BLaER1 (cell line): ENCODE measurements at regions not wholly inside any gene's neighbourhood (a gene's known extent, or its start where the extent isn't known, plus 50 kb on each side); places are given as distances from the start of the nearest gene placed in this dataset.
"Not testable (repeated sequence)": the region's sequence is repeated elsewhere in the genome, so short reads cannot be mapped to it uniquely, and the experiment has no call there.

Source experiments
- H3K27ac ChIP-seq: shearing (Covaris generic); formaldehyde crosslinking; 2 replicates; pipeline ENCODE4 v1.8.1; 2022
- H3K27me3 ChIP-seq: shearing (Covaris generic); formaldehyde crosslinking; 2 replicates; pipeline ENCODE4 v1.8.1; 2022
- H3K36me3 ChIP-seq: shearing (Covaris generic); formaldehyde crosslinking; 2 replicates; pipeline ENCODE4 v1.8.1; 2022
- H3K4me1 ChIP-seq: shearing (Covaris generic); formaldehyde crosslinking; 2 replicates; pipeline ENCODE4 v1.8.1; 2022
- H3K4me2 ChIP-seq: shearing (Covaris generic); formaldehyde crosslinking; 2 replicates; pipeline ENCODE4 v1.8.1; 2022
- H3K4me3 ChIP-seq: shearing (Covaris generic); formaldehyde crosslinking; 2 replicates; pipeline ENCODE4 v1.8.1; 2022
- H3K9ac ChIP-seq: shearing (Covaris generic); formaldehyde crosslinking; 2 replicates; pipeline ENCODE4 v1.8.1; 2022
- H3K9me3 ChIP-seq: shearing (Covaris generic); formaldehyde crosslinking; 2 replicates; pipeline ENCODE4 v1.8.1; 2022
- H4K20me1 ChIP-seq: shearing (Covaris generic); formaldehyde crosslinking; 2 replicates; pipeline ENCODE4 v1.8.1; 2022
- Cebpa-rat ChIP-seq: shearing (Covaris generic); IDR thresholded peaks from 2 replicates; pipeline ENCODE4 v1.8.1; 2022

GRCh38 chr6:105526225-105526872, 123.5 kb upstream of the PREP start:
- no peak for TF ChIP-seq Cebpa-rat
- no peaks in the 10 kb centered on the region for H3K36me3 ChIP-seq

GRCh38 chr6:105522626-105523322, 119.9 kb upstream of the PREP start:
- Histone ChIP-seq H3K4me1 (no peaks in the 10 kb centered on the region), H3K9me3 (peaks cover 5% of the 10 kb centered on the region; the same call in 1 of the 2 replicates), H4K20me1 (no peaks in the 10 kb centered on the region), H3K27me3 (no peaks in the 10 kb centered on the region), H3K27ac (no peak overlapping the region), H3K4me2 (no peak overlapping the region), H3K36me3 (no peaks in the 10 kb centered on the region), H3K4me3 (no peak overlapping the region), H3K9ac (no peak overlapping the region)
- TF ChIP-seq Cebpa-rat = no peak

More at GRCh38 chr6:105526225-105526872, 123.5 kb upstream of the PREP start:
- Histone ChIP-seq H3K9me3 (peaks cover 5% of the 10 kb centered on the region; the same call in 1 of the 2 replicates), H3K9ac (no peak overlapping the region), H4K20me1 (no peaks in the 10 kb centered on the region), H3K4me2 (no peak overlapping the region), H3K27me3 (no peaks in the 10 kb centered on the region), H3K4me3 (no peak overlapping the region), H3K27ac (no peak overlapping the region), H3K4me1 (no peaks in the 10 kb centered on the region)

GRCh38 chr6:105519954-105520353, 117.1 kb upstream of the PREP start:
- no peak for TF ChIP-seq Cebpa-rat
- Histone ChIP-seq H3K27ac (no peak overlapping the region), H3K4me3 (no peak overlapping the region), H3K9me3 (no peaks in the 10 kb centered on the region), H3K4me2 (no peak overlapping the region), H3K36me3 (no peaks in the 10 kb centered on the region), H3K9ac (no peak overlapping the region), H4K20me1 (no peaks in the 10 kb centered on the region), H3K4me1 (no peaks in the 10 kb centered on the region), H3K27me3 (no peaks in the 10 kb centered on the region)

- H3K4me1 ChIP-seq, H3K9me3 ChIP-seq, H3K9ac ChIP-seq, H3K4me3 ChIP-seq, H3K27me3 ChIP-seq, H4K20me1 ChIP-seq, H3K4me2 ChIP-seq, H3K27ac ChIP-seq, H3K36me3 ChIP-seq: not testable (repeated sequence)
These were observed 116.1 kb upstream of the PREP start for GRCh38 chr6:105518993-105519392.

GRCh38 chr6:105515054-105515453, 112.2 kb upstream of the PREP start:
- no peak for TF ChIP-seq Cebpa-rat

GRCh38 chr6:105514306-105514705, 111.4 kb upstream of the PREP start:
- Histone ChIP-seq H3K27me3 (no peaks in the 10 kb centered on the region), H3K4me1 (no peaks in the 10 kb centered on the region), H3K4me3 (no peak overlapping the region), H3K4me2 (no peak overlapping the region), H4K20me1 (no peaks in the 10 kb centered on the region), H3K27ac (no peak overlapping the region), H3K9me3 (no peaks in the 10 kb centered on the region), H3K9ac (no peak overlapping the region), H3K36me3 (no peaks in the 10 kb centered on the region)
- no peak for TF ChIP-seq Cebpa-rat

More at GRCh38 chr6:105515054-105515453, 112.2 kb upstream of the PREP start:
- Histone ChIP-seq H3K4me1 (no peaks in the 10 kb centered on the region), H3K9ac (no peak overlapping the region), H3K27ac (no peak overlapping the region), H3K4me2 (no peak overlapping the region), H4K20me1 (no peaks in the 10 kb centered on the region), H3K4me3 (no peak overlapping the region), H3K36me3 (no peaks in the 10 kb centered on the region), H3K27me3 (no peaks in the 10 kb centered on the region), H3K9me3 (no peaks in the 10 kb centered on the region)

- H3K9me3 ChIP-seq = no peaks in the 10 kb centered on the region
- no peaks in the 10 kb centered on the region for H3K36me3 ChIP-seq
- H3K27ac ChIP-seq = no peak overlapping the region
- H4K20me1 ChIP-seq = no peaks in the 10 kb centered on the region
- no peak for TF ChIP-seq Cebpa-rat
- no peak overlapping the region for H3K4me3 ChIP-seq
- no peak overlapping the region for H3K4me2 ChIP-seq
- H3K9ac ChIP-seq = no peak overlapping the region
- H3K4me1 ChIP-seq = no peaks in the 10 kb centered on the region
- no peaks in the 10 kb centered on the region for H3K27me3 ChIP-seq
These were observed 108.8 kb upstream of the PREP start for GRCh38 chr6:105511639-105512038.

GRCh38 chr6:105510746-105511145, 107.9 kb upstream of the PREP start:
- no peaks in the 10 kb centered on the region for H3K27me3 ChIP-seq
- H3K4me3 ChIP-seq = no peak overlapping the region
- H3K36me3 ChIP-seq = no peaks in the 10 kb centered on the region
- H4K20me1 ChIP-seq = no peaks in the 10 kb centered on the region
- no peak for TF ChIP-seq Cebpa-rat
- no peak overlapping the region for H3K27ac ChIP-seq
- H3K9ac ChIP-seq = no peak overlapping the region
- no peaks in the 10 kb centered on the region for H3K4me1 ChIP-seq
- no peak overlapping the region for H3K4me2 ChIP-seq
- H3K9me3 ChIP-seq = no peaks in the 10 kb centered on the region

GRCh38 chr6:105509506-105510331, 106.8 kb upstream of the PREP start:
- TF ChIP-seq Cebpa-rat = no peak
- no peak overlapping the region for H3K27ac ChIP-seq
- H3K4me2 ChIP-seq = no peak overlapping the region
- H3K4me1 ChIP-seq = no peaks in the 10 kb centered on the region
- H3K36me3 ChIP-seq = no peaks in the 10 kb centered on the region
- no peaks in the 10 kb centered on the region for H4K20me1 ChIP-seq
- H3K27me3 ChIP-seq = no peaks in the 10 kb centered on the region
- no peaks in the 10 kb centered on the region for H3K9me3 ChIP-seq
- no peak overlapping the region for H3K4me3 ChIP-seq
- no peak overlapping the region for H3K9ac ChIP-seq

GRCh38 chr6:105507811-105508210, 104.9 kb upstream of the PREP start:
- no peak for TF ChIP-seq Cebpa-rat
- Histone ChIP-seq H4K20me1 (no peaks in the 10 kb centered on the region), H3K27me3 (no peaks in the 10 kb centered on the region), H3K4me2 (no peak overlapping the region), H3K9me3 (no peaks in the 10 kb centered on the region), H3K36me3 (no peaks in the 10 kb centered on the region), H3K9ac (no peak overlapping the region), H3K4me3 (no peak overlapping the region), H3K27ac (no peak overlapping the region), H3K4me1 (no peaks in the 10 kb centered on the region)
